ENCODE measurements at regions not wholly inside any gene's neighbourhood (a gene's known extent, or its start where the extent isn't known, plus 50 kb on each side); places are given as distances from the start of the nearest gene placed in this dataset.
A peak's percentile ranks its signal among the peaks of the same experiment; 100 is the strongest.

DNA sequence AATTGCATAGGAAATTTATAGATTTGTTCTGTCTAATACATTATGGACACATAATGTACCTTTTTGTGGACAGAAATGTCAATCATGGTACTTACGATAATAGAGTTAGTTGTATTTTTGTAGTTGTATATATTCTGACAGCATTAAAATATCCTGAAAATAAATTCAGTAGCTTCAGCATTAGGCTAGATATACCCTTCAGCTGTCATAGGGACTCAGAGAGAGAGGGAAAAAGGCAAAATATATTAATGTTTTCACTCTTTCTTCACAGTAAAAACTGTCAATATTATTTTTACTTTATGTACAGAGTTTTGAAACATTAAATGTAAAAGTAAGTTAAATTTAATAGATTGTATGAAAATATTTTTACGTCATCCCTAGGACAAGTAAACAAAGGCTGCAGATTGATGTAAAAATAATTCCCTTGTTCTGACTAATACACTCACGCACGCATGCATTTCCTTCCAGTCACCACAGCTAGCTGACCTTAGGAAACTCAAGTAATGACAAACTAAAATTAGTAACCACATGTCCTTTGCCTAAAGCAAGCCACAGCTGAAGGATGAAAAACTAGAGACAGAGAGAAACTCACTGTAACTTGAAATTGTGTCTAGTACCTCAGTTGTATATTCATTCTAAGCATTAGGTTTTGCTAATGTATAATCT, 104.7 kb upstream of the CARD18 start:
- no peak for ATAC-seq (ENCODE audit: low read depth in 2 of 2)
- Mint-ChIP-seq H3K27ac (no peak overlapping the region), H3K36me3 (no peaks in the 10 kb centered on the region), H3K4me3 (no peak overlapping the region), H3K4me1 (no peaks in the 10 kb centered on the region), H3K27me3 (peaks cover 8% of the 10 kb centered on the region), H3K9me3 (peaks cover 0 to 2% (median 0%) of the 10 kb centered on the region in 7 donors)
- DNase-seq, result no peak
- H3K9me3 ChIP-seq (ENCODE audit: control insufficient read depth in 2 of 2, low read length in 2 of 2), result no peaks in the 10 kb centered on the region
- H3K27me3 ChIP-seq (ENCODE audit: control insufficient read depth, insufficient read depth, low read length), result no peaks in the 10 kb centered on the region
- no peaks in the 10 kb centered on the region for H3K4me1 ChIP-seq (ENCODE audit: control insufficient read depth, insufficient read depth, low read length, poor library complexity, severe bottlenecking)
- H3K36me3 ChIP-seq (ENCODE audit: control insufficient read depth, insufficient read depth, low read length), result no peaks in the 10 kb centered on the region
- no peak overlapping the region for H3K4me3 ChIP-seq (ENCODE audit: low read depth, low read length)
- H3K27ac ChIP-seq (ENCODE audit: insufficient read depth, low read length, poor library complexity, severe bottlenecking), result no peak overlapping the region

- ATAC-seq (ENCODE audit: low read depth in 2 of 2) (no peak), DNase-seq (no peak)
- no peaks in the 10 kb centered on the region for H3K27me3 ChIP-seq (ENCODE audit: control insufficient read depth, insufficient read depth, low read length)
- no peaks in the 10 kb centered on the region for H3K36me3 ChIP-seq (ENCODE audit: control insufficient read depth, insufficient read depth, low read length)
- peaks cover 8% of the 10 kb centered on the region for H3K27me3 Mint-ChIP-seq
- peak overlapping the region in 1 of 3 donors; percentile 4 for H3K27ac Mint-ChIP-seq
- H3K36me3 Mint-ChIP-seq, result no peaks in the 10 kb centered on the region
- H3K4me3 ChIP-seq (ENCODE audit: low read depth, low read length), result no peak overlapping the region
- H3K9me3 ChIP-seq (ENCODE audit: control insufficient read depth in 2 of 2, low read length in 2 of 2), result no peaks in the 10 kb centered on the region
- no peaks in the 10 kb centered on the region for H3K4me1 ChIP-seq (ENCODE audit: control insufficient read depth, insufficient read depth, low read length, poor library complexity, severe bottlenecking)
- peaks cover 0 to 2% (median 0%) of the 10 kb centered on the region in 7 donors for H3K9me3 Mint-ChIP-seq
- no peaks in the 10 kb centered on the region for H3K4me1 Mint-ChIP-seq
- H3K4me3 Mint-ChIP-seq, result no peak overlapping the region
- H3K27ac ChIP-seq (ENCODE audit: insufficient read depth, low read length, poor library complexity, severe bottlenecking), result no peak overlapping the region
Observed at GRCh38 chr11:105241136-105241535, 101.6 kb upstream of the CARD18 start.

DNA sequence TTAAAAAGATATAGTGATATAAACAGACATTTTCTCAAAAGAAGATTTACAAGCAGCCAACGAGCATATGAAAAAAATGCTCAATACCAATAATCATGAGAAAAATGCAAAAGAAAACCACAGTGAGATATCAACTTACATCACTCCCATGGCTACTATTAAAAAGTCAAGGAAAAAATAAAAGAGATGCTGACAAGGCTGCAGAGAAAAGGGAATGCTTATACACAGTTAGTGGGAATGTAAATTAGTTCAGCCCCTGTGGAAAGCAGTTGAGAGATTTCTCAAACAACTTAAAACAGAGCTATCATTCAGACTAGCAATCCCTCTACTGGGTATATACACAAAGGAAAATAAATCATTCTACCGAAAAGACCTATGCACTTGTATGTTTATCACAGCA, 97.1 kb upstream of the CARD18 start:
- Histone ChIP-seq H3K27ac (ENCODE audit: insufficient read depth, low read length, poor library complexity, severe bottlenecking) (no peak overlapping the region), H3K27me3 (ENCODE audit: control insufficient read depth, insufficient read depth, low read length) (no peaks in the 10 kb centered on the region), H3K4me1 (ENCODE audit: control insufficient read depth, insufficient read depth, low read length, poor library complexity, severe bottlenecking) (no peaks in the 10 kb centered on the region), H3K36me3 (ENCODE audit: control insufficient read depth, insufficient read depth, low read length) (no peaks in the 10 kb centered on the region), H3K9me3 (ENCODE audit: control insufficient read depth in 2 of 2, low read length in 2 of 2) (no peaks in the 10 kb centered on the region), H3K4me3 (ENCODE audit: low read depth, low read length) (no peak overlapping the region)
- Mint-ChIP-seq H3K27ac (no peak overlapping the region), H3K9me3 (peaks cover 0 to 2% (median 0%) of the 10 kb centered on the region in 7 donors), H3K36me3 (no peaks in the 10 kb centered on the region), H3K27me3 (peaks cover 4% of the 10 kb centered on the region), H3K4me1 (no peaks in the 10 kb centered on the region), H3K4me3 (no peak overlapping the region)
- ATAC-seq (ENCODE audit: low read depth in 2 of 2) (no peak), DNase-seq (no peak)

DNA sequence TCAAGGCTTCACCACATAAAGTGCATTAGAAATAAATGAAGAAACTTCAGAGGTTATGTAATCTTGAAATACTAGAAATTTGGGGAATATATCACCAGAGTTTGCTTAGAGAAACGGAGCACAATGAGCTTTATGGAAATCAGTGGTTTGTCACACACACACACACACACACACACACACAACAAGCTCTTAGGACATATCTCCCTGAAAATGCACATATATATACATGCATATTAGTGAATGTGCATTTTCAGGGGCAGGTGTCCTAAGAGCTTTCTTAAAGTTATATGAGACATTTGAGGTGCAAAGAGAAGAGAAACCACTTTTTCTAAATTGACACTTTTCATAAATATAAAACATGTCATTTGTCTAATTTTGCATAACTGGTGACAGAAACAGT, 93.7 kb upstream of the CARD18 start:
- H3K4me3 ChIP-seq (ENCODE audit: low read depth, low read length), result no peak overlapping the region

DNA sequence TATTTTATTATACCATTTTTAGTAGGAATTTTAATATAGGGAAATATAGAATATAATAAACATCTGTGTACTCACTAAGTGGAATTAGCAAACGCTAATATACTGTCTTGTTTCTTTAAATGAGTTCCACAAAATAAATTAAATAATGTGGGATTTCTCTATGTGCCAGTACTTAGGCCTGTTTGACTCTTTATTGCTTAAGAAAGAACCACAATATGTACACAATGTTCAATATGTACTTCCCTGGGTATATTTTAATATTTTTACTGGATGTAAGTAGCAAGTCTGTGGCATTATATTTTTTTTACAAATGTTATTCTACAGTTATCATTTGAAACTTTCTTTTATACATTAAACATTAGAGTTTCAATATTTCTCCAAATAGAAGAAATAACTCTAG, 92.5 kb upstream of the CARD18 start:
- H3K9me3 ChIP-seq (ENCODE audit: control insufficient read depth in 2 of 2, low read length in 2 of 2), result no peaks in the 10 kb centered on the region
- no peaks in the 10 kb centered on the region for H3K4me1 Mint-ChIP-seq
- no peak overlapping the region for H3K27ac ChIP-seq (ENCODE audit: insufficient read depth, low read length, poor library complexity, severe bottlenecking)
- DNase-seq, result no peak
- no peaks in the 10 kb centered on the region for H3K27me3 ChIP-seq (ENCODE audit: control insufficient read depth, insufficient read depth, low read length)
- H3K27me3 Mint-ChIP-seq, result no peaks in the 10 kb centered on the region
- H3K4me3 ChIP-seq (ENCODE audit: low read depth, low read length), result no peak overlapping the region
- ATAC-seq (ENCODE audit: low read depth in 2 of 2), result no peak
- H3K4me1 ChIP-seq (ENCODE audit: control insufficient read depth, insufficient read depth, low read length, poor library complexity, severe bottlenecking), result no peaks in the 10 kb centered on the region
- no peaks in the 10 kb centered on the region for H3K36me3 Mint-ChIP-seq
- peaks cover 0 to 1% (median 0%) of the 10 kb centered on the region in 7 donors for H3K9me3 Mint-ChIP-seq
- no peak overlapping the region for H3K4me3 Mint-ChIP-seq
- H3K36me3 ChIP-seq (ENCODE audit: control insufficient read depth, insufficient read depth, low read length), result no peaks in the 10 kb centered on the region
- H3K27ac Mint-ChIP-seq, result no peak overlapping the region

More for the DNA sequence above, 93.7 kb upstream of the CARD18 start:
- Histone ChIP-seq H3K36me3 (ENCODE audit: control insufficient read depth, insufficient read depth, low read length) (no peaks in the 10 kb centered on the region), H3K4me1 (ENCODE audit: control insufficient read depth, insufficient read depth, low read length, poor library complexity, severe bottlenecking) (no peaks in the 10 kb centered on the region), H3K27ac (ENCODE audit: insufficient read depth, low read length, poor library complexity, severe bottlenecking) (no peak overlapping the region), H3K9me3 (ENCODE audit: control insufficient read depth in 2 of 2, low read length in 2 of 2) (no peaks in the 10 kb centered on the region), H3K27me3 (ENCODE audit: control insufficient read depth, insufficient read depth, low read length) (no peaks in the 10 kb centered on the region)
- H3K27me3 Mint-ChIP-seq, result no peaks in the 10 kb centered on the region
- no peaks in the 10 kb centered on the region for H3K4me1 Mint-ChIP-seq
- H3K4me3 Mint-ChIP-seq, result no peak overlapping the region
- ATAC-seq (ENCODE audit: low read depth in 2 of 2) (no peak), DNase-seq (no peak)
- H3K9me3 Mint-ChIP-seq, result peaks cover 0 to 2% (median 0%) of the 10 kb centered on the region in 7 donors
- no peak overlapping the region for H3K27ac Mint-ChIP-seq
- no peaks in the 10 kb centered on the region for H3K36me3 Mint-ChIP-seq

GRCh38 chr11:105230586-105230985, 91.0 kb upstream of the CARD18 start:
- no peaks in the 10 kb centered on the region for H3K27me3 Mint-ChIP-seq
- H3K9me3 ChIP-seq (ENCODE audit: control insufficient read depth in 2 of 2, low read length in 2 of 2), result no peaks in the 10 kb centered on the region
- H3K4me1 Mint-ChIP-seq, result no peaks in the 10 kb centered on the region
- peak in 1 of 3 donors; percentile 7 for DNase-seq
- no peaks in the 10 kb centered on the region for H3K36me3 Mint-ChIP-seq
- H3K9me3 Mint-ChIP-seq, result peaks cover 0 to 1% (median 0%) of the 10 kb centered on the region in 7 donors
- H3K4me3 ChIP-seq (ENCODE audit: low read depth, low read length), result no peak overlapping the region
- H3K27ac Mint-ChIP-seq, result no peak overlapping the region
- ATAC-seq (ENCODE audit: low read depth in 2 of 2), result peak in 1 of 2 donors; percentile 25
- no peaks in the 10 kb centered on the region for H3K4me1 ChIP-seq (ENCODE audit: control insufficient read depth, insufficient read depth, low read length, poor library complexity, severe bottlenecking)
- H3K27me3 ChIP-seq (ENCODE audit: control insufficient read depth, insufficient read depth, low read length), result no peaks in the 10 kb centered on the region
- no peaks in the 10 kb centered on the region for H3K36me3 ChIP-seq (ENCODE audit: control insufficient read depth, insufficient read depth, low read length)
- H3K27ac ChIP-seq (ENCODE audit: insufficient read depth, low read length, poor library complexity, severe bottlenecking), result no peak overlapping the region
- H3K4me3 Mint-ChIP-seq, result no peak overlapping the region

DNA sequence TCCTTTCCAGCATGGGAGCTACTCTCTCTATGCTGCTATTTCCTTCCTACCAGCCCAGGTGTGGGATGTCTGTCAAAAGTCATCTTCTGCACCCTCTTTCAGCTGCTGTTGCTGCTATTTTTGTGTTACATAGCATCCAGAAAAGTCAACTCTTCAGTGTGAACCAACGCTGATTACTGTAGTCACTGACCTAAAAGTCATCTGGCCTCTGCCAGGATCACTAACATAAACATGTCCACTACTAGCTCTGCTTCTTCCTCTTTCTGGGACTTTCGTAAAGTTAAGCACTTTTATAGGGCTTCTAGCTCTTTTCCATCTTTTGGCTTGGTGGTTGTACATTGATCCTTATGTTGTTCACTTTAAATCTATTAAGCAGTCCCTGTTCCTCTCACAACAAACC, 90.2 kb upstream of the CARD18 start:
- Histone ChIP-seq H3K27me3 (ENCODE audit: control insufficient read depth, insufficient read depth, low read length) (no peaks in the 10 kb centered on the region), H3K9me3 (ENCODE audit: control insufficient read depth in 2 of 2, low read length in 2 of 2) (no peaks in the 10 kb centered on the region), H3K36me3 (ENCODE audit: control insufficient read depth, insufficient read depth, low read length) (no peaks in the 10 kb centered on the region), H3K4me3 (ENCODE audit: low read depth, low read length) (no peak overlapping the region), H3K27ac (ENCODE audit: insufficient read depth, low read length, poor library complexity, severe bottlenecking) (no peak overlapping the region), H3K4me1 (ENCODE audit: control insufficient read depth, insufficient read depth, low read length, poor library complexity, severe bottlenecking) (no peaks in the 10 kb centered on the region)
- ATAC-seq (ENCODE audit: low read depth in 2 of 2) (no peak), DNase-seq (no peak)
- H3K36me3 Mint-ChIP-seq, result no peaks in the 10 kb centered on the region
- no peaks in the 10 kb centered on the region for H3K27me3 Mint-ChIP-seq
- H3K4me3 Mint-ChIP-seq, result no peak overlapping the region
- no peak overlapping the region for H3K27ac Mint-ChIP-seq
- H3K9me3 Mint-ChIP-seq, result peaks cover 0 to 1% (median 0%) of the 10 kb centered on the region in 7 donors
- H3K4me1 Mint-ChIP-seq, result no peaks in the 10 kb centered on the region

DNA sequence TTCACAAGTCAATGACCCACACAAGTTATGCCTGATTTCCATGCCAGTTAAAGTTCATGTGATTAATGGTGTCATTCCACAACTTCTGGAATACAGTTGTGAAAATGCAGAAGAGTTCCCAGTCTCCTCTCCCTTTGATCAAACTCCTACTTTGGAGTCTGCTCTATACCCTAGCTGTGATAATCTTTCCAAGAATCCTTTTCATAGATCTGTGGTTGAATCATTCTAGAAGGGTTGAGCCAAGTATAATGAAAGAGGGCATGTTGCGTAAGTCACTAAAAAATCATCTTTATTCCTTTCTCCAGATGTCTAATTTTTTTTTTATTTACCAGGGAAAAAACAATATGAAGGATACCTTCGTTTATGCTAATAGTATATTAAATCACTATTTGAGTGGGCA, 89.7 kb upstream of the CARD18 start:
- Mint-ChIP-seq H3K4me1 (no peaks in the 10 kb centered on the region), H3K36me3 (no peaks in the 10 kb centered on the region), H3K27me3 (no peaks in the 10 kb centered on the region), H3K4me3 (no peak overlapping the region), H3K9me3 (peaks cover 0 to 1% (median 0%) of the 10 kb centered on the region in 7 donors), H3K27ac (no peak overlapping the region)
- no peaks in the 10 kb centered on the region for H3K27me3 ChIP-seq (ENCODE audit: control insufficient read depth, insufficient read depth, low read length)
- ATAC-seq (ENCODE audit: low read depth in 2 of 2) (no peak), DNase-seq (no peak)
- no peaks in the 10 kb centered on the region for H3K9me3 ChIP-seq (ENCODE audit: control insufficient read depth in 2 of 2, low read length in 2 of 2)
- H3K36me3 ChIP-seq (ENCODE audit: control insufficient read depth, insufficient read depth, low read length), result no peaks in the 10 kb centered on the region
- H3K4me1 ChIP-seq (ENCODE audit: control insufficient read depth, insufficient read depth, low read length, poor library complexity, severe bottlenecking), result no peaks in the 10 kb centered on the region
- no peak overlapping the region for H3K27ac ChIP-seq (ENCODE audit: insufficient read depth, low read length, poor library complexity, severe bottlenecking)
- H3K4me3 ChIP-seq (ENCODE audit: low read depth, low read length), result no peak overlapping the region
